NT2/D1 (cell line): ENCODE measurements at regions not wholly inside any gene's neighbourhood (a gene's known extent, or its start where the extent isn't known, plus 50 kb on each side); places are given as distances from the start of the nearest gene placed in this dataset.

ENCODE experiments used
- SUZ12 ChIP-seq: IDR thresholded peaks from 2 replicates; pipeline ENCODE4 v1.6.1; 2011; ENCODE audit not compliant: insufficient read length, insufficient read depth; ENCODE audit errors: extremely low read depth
- ZNF274 ChIP-seq: IDR thresholded peaks from 2 replicates; pipeline ENCODE4 v1.6.1; 2011; ENCODE audit warnings: mild to moderate bottlenecking, low read depth, low read length

GRCh38 chr2:53217250-53217649 is 550.4 kb upstream of the CHAC2 start:
- TF ChIP-seq ZNF274 (no peak), SUZ12 (no peak)
